ENCODE measurements at regions not wholly inside any gene's neighbourhood (a gene's known extent, or its start where the extent isn't known, plus 50 kb on each side); places are given as distances from the start of the nearest gene placed in this dataset.

- DNase-seq (ENCODE audit: low read depth) = no peak
Observed at GRCh38 chr13:50576156-50576555, 267.3 kb downstream of the DLEU7 start.

DNA sequence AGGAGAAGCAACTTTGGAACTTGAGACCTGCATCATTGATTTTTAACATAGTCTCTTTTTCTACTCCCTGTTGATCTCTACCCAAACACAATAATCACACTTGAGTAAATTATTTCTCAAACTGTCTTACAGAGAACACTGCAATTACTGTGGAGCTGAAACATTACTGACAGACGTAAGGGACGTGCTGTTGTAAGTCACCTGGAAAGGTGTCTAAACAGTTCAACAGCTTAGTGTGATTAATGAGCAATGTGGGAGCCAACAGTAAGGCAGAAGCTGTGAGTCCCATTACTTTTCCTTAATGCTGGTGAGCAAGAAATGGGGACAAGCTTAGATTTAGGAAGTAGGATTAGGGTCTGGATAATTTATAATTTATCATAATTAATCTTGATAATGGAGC, 265.7 kb downstream of the DLEU7 start:
- DNase-seq (ENCODE audit: low read depth) = no peak

- DNase-seq (ENCODE audit: low read depth) = no peak
Observed at GRCh38 chr13:50580684-50581305, 262.7 kb downstream of the DLEU7 start.

GRCh38 chr13:50581586-50582196, 261.8 kb downstream of the DLEU7 start:
- DNase-seq (ENCODE audit: low read depth) = no peak

- no peak for DNase-seq (ENCODE audit: low read depth)
Observed at GRCh38 chr13:50584856-50585580, 258.5 kb downstream of the DLEU7 start.

- no peak for DNase-seq (ENCODE audit: low read depth)
Observed at GRCh38 chr13:50585674-50586413, 257.6 kb downstream of the DLEU7 start.

DNA sequence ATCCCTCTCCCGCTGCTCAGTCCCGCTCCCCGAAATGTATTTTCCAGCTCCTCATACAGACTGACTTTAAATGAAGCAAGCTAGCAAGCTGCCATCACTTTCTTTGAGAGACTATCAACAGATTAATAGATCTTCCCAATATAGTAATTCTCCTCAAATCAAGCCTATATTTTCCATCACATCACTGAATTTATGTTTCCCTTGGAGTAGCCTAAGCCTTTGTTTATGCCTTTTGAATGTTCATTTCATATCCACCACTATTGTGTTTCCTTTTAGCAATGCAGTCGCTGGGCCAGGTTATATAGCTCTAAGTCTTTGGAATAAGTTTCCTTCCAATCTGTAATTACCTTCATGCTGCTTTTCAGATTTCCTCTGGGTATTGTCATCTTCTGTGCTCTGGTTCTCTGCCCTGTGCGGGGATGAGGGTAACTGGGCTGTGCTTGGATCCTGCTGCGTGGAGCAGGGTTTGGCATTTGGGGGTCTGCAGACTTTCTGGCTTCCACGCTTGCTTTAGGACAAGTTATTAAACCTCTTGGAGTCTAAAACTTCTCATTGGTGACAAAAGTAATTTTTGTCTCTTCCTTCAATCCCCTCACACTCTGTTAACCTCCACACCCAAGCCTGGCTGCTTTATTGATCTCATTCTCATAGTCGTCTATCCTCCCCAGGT, 256.9 kb downstream of the DLEU7 start:
- no peak for DNase-seq (ENCODE audit: low read depth)

DNA sequence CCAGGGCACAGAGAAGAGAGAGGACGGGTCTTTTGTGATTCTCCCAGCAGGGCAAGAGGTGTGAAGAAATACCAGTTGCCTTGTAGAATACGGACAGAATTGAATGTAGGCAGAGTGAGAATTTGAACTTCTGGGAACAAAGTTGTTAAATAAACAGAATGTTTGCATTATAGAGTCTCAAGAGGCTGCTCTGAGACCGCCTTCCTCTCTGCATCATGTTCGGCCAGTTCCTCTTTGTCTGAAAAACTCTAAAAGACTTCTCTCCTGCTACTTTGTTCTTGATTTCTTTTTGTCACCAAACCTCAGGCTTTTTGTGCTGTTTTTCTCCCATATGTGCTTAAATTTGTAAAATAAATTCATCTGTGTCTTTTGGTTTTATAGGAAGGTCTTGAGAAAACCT, 256.4 kb downstream of the DLEU7 start:
- DNase-seq (ENCODE audit: low read depth) = no peak

GRCh38 chr13:50587645-50588373, 255.7 kb downstream of the DLEU7 start:
- no peak for DNase-seq (ENCODE audit: low read depth)

- no peak for DNase-seq (ENCODE audit: low read depth)
Observed at GRCh38 chr13:50588491-50589130, 254.9 kb downstream of the DLEU7 start.

GRCh38 chr13:50589139-50589538, 254.4 kb downstream of the DLEU7 start:
- no peak for DNase-seq (ENCODE audit: low read depth)

- no peak for DNase-seq (ENCODE audit: low read depth)
Observed at GRCh38 chr13:50589651-50590054, 253.8 kb downstream of the DLEU7 start.

DNA sequence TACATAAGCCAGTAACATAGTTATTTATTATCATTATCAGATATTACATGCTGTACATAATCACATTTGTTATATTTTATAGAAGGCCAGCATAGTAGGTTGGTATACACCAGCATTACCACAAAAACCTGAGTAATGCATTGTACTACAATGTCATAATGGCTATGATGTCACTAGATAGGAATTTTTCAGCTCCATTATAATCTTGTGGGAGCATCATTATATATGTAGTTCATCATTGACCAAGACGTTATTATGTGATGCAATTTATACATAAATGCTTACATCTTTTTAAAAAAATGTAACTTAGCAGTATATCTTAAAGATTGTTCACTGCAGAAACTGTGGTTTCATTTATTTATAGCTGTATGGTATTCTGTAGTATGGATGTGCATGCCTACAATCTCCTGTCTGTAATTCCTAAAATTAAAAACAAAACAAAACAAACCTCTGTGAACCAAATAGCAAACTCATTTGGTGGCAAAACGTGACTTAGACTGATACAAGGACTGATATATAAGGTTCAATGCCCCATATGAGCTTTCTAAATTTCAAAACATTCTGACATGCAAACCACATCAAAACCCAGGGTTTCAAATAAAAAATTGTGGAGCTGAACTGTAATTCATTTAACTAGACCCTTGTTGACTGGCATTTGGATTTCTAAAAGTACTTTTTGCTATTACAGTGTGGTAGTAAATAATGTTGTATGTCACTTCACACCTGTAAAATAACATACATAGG, 250.9 kb downstream of the DLEU7 start:
- DNase-seq (ENCODE audit: low read depth) = no peak

DNA sequence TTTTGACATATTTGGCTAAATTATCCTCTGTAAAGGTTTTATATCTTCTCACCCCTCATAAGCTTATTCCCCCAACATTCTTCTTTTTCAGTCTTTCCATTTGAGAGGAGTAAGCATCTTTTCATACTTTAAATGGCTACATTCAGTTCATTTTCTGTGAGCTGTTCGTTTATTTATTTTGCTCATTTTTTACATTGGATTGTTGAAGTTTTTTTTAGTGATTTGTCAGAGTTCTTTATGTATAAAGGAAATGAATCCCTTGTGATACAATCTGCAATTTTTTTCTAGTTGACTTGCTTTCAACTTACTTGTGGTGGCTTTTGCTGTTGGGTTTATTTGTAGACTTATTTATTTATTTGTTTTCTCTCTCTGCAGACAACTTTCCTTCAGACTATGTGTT, 250.3 kb downstream of the DLEU7 start:
- DNase-seq (ENCODE audit: low read depth) = no peak

GRCh38 chr13:50594276-50595051, 249.0 kb downstream of the DLEU7 start:
- no peak for DNase-seq (ENCODE audit: low read depth)

GRCh38 chr13:50595196-50595595, 248.3 kb downstream of the DLEU7 start:
- no peak for DNase-seq (ENCODE audit: low read depth)

DNA sequence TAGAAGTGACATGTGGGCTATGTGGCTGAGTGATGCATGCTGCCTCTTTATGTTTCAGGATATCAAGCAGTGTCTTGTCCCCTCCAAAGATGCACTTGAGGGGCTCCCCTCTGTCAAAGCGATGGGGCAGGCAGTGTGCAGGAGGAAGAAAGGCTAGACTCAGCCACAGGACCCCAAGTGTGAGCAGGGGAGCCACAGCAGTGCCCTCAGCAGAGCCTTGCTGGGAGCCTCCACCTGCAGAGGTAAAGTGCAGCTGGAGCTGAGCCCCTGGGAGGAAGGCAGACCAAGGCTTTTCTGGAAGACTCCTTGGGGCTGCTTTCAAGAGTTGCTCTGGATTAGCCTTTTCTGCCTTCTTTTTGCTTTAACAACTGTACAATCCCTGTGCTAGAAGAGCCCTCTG, 247.3 kb downstream of the DLEU7 start:
- no peak for DNase-seq (ENCODE audit: low read depth)

DNA sequence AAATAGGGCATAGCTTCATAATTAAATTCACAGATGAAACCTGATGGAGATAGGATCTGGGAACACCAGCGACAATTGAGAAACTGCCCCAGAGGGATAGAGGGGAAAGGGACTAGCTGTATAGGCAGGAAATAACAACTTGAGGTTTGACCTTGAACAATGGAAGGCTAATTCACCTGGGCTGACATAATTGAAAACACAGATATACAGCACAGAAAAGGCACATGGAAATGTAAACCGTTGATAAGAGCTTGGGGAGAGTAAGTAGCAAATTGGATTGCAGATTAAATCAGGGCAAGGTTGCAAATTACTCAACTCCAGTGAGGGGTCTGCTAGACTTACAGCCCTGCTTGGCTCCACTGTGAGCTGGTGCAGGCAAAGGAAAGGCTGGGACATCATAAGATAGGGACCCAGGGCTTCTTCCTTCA, 246.7 kb downstream of the DLEU7 start:
- no peak for DNase-seq (ENCODE audit: low read depth)

DNA sequence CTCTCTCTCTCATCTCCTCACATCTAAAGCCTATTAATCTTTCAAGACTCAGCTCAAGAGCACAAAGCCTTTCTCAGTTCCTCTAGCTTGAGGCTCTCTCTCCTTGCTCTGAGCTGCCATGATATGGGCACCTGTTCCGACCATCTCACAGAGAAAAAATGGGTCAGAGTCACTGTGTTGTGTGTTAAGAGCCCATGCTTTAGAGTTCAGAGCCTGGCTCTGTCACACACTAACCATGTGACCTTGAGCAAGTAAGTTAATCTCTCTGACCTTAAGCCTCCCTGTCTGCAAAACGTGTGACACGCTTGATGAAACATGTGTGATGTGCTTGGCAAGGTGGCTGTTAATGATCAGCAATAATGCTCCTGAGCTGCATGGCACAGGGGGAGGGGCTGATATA, 245.2 kb downstream of the DLEU7 start:
- DNase-seq (ENCODE audit: low read depth) = no peak

GRCh38 chr13:50599046-50599445, 244.4 kb downstream of the DLEU7 start:
- no peak for DNase-seq (ENCODE audit: low read depth)

All from stimulated activated CD8-positive, alpha-beta memory T cell treated with anti-CD3 and anti-CD28 coated beads, Interleukin-12 subunit alpha, Interleukin-12 subunit beta, amount 100 ng/mL, for 4 hours (primary cell).